HG03045 (cell line): ENCODE measurements at regions not wholly inside any gene's neighbourhood (a gene's known extent, or its start where the extent isn't known, plus 50 kb on each side); places are given as distances from the start of the nearest gene placed in this dataset.
"Not testable (repeated sequence)": the region's sequence is repeated elsewhere in the genome, so short reads cannot be mapped to it uniquely, and the experiment has no call there.

ENCODE experiments used
- ATAC-seq: cut with Tn5 transposase; IDR thresholded peaks from one replicate; pipeline ENCODE4 v1.9.1; 2021; ENCODE audit warnings: mild to moderate bottlenecking, moderate library complexity; ENCODE audit not compliant: unreplicated experiment

DNA sequence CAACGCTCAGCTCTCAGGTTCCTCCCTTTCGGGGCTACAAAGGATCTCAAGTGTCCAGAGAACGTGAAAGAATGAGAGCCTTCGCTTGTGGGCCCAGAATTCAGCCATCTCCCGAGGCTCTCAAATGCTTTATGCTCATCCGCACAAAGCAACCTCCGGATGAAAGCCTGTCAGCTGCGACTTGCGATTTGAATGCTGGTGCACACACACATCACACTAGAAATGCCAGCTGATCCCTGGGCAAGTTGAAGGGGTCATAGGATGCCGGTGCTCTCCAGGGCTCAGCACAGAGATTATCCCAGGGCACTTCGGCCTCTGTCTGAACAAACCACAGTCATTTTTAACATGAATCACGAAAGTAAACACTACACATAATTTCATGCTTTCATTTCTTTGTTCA lies 141.8 kb upstream of the MYT1L start:
- ATAC-seq = no peak

DNA sequence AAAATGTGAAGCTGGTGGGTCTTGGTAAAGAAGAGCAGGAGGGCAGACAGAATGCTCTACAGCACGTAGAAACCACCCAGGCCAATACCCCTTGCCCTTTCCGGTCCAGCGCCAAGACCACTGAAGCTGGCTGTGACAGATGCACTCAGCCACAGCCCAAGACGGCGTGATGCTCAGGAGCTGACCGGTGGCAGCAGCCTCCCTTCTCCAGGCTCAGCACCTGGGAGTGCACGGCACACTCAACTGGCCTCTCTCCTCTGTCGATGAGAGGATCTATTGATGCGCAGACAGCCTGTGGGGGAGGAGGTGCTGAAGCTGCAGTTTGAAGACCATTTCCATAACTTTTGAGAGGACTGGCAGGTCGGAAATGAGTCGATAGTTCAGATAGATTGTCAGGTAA lies 141.0 kb upstream of the MYT1L start:
- no peak for ATAC-seq

DNA sequence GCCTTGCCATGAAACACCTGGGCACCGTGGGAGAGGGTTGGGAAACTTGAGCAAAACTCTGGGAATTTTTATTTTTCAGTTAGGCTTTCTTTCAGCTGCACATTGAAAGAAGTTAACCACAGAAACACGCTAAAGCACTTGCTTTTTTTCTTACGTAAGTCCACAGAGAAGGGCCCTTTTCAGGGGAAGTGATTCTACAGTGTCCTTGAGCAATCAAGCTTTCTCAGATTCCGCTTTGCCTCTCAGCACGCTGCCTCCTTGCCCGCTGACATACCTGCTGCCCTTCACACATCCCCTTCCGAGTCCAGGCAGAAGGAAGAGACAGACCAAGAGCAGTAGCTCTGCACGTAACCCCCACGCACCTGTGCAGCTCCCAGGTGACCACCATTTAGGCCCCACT lies 135.5 kb upstream of the MYT1L start:
- ATAC-seq = no peak

DNA sequence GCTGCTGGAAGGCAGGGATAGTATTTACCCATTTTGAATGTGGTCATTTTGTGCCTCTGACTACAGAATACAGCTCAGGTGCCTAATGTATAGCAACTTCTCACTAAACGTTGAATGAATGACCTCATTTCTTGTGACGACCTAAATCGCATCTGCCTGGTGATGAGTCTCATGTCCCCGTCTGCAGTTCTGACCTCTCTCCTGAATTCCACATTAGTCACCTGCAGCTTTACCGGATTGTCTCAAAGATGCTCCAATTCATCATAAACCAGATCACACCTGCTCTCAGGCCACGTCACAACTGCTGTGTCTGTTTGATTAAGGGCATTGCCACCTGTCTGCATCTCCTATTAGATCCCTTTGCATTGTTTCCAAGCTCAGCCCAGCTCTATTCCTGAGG lies 133.6 kb upstream of the MYT1L start:
- no peak for ATAC-seq

DNA sequence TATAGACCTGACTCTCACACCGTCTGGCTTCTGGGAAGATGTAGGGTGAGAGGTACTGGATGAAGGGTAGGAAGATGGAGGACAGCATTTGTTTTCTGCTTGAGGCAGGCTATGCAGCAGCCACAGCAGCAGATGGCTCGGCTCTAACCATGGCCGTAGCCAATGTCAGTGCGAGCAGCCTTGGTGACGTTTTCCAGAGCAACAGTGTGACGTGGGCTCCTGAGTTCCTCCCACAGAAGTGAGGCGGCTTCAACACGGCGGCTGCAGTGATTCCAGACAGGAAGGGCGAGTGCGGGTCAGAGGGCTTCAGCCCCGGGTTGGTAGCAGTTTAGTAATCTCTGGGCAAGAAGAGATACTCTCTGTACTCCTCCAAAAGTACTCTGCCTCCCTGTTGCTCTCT lies 133.0 kb upstream of the MYT1L start:
- ATAC-seq = no peak

DNA sequence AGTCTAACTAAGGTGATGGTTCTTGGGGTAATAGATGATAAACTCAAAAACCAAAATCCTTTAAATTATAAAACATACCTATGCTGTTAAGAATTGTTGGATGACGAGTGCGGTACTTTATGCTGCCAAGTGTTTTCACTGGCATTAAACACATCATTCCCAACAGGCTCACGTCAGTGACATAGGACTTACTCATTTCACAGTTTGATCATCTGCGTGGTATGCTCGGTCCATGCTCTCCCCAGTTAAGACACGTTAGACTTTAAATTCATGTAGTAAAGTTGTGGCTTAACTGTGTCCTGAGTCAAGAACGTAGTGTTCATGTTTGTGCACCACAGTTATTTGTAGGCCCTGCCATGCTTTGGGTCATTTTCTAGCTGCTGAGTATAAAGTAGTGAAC lies 125.6 kb upstream of the MYT1L start:
- ATAC-seq = no peak

DNA sequence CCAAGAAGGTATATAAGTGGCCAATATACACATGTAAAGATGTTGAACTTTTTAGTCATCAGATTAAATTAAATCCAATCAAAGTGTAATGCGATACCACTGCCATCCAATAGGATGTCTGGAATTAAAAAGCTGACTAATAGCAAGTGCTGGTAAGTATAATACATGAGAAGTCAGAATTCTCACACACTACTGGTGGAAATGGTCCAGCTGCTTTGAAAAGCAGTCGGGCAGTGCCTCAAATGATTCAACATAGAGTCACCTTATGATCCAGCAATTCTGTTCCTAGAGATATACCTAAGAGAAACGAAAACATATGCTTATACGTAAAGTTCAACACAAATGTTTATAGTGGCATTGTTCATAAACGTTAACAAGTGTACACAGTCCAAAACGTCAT lies 124.1 kb upstream of the MYT1L start:
- ATAC-seq = no peak

DNA sequence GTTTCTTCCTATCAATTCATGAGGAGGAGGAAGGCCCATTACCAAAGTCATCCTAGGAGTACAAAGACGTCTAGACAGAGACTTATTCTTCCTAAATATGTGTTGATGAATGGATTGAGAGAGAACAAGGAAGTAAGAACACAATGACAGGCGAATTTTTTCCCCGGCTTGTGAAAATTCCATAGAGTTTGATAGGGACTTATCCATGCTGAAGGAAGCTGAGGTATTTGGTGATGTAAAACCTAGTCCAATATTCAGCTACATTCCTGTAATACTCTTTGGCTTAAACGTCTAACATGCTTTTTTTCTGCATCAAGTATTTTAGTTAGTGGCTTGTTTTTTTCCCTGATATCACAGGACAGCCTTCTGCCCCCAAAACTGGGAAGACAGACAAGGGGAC lies 121.9 kb upstream of the MYT1L start:
- no peak for ATAC-seq

DNA sequence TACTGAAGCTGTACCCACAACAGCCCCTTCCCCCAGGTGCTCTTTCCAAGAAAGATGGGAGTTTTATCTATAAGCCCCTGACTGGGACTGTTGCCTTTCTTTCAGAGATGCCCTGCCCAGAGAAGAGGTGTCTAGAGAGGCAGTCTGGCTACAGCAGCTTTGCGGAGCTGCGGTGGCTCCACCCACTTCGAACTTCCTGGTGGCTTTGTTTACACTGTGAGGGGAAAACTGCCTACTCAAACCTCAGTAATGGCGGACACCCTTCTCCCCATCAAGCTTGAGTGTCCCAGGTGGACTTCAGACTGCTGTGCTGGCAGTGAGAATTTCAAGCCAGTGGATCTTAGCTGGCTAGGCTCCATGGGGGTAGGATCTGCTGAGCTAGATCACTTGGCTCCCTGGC lies 120.2 kb upstream of the MYT1L start:
- ATAC-seq = not testable (repeated sequence)

DNA sequence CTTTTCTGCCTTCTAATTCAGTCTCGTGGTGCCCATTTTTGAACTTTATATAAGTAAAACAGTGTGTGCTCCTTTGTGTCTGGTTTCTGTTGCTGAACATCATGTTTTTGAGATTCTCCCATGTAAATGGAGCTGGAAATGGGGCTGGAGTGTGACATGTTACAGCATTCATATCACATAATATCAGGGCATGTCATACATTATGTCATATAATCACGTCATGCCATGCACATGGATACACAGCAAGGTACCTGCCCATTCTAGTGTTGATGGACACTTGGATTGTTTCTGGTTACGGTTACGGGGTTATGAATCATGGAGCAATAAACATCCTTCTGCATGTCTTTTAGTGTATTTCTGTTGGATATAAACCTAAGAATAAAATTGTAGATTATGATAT lies 117.1 kb upstream of the MYT1L start:
- no peak for ATAC-seq

DNA sequence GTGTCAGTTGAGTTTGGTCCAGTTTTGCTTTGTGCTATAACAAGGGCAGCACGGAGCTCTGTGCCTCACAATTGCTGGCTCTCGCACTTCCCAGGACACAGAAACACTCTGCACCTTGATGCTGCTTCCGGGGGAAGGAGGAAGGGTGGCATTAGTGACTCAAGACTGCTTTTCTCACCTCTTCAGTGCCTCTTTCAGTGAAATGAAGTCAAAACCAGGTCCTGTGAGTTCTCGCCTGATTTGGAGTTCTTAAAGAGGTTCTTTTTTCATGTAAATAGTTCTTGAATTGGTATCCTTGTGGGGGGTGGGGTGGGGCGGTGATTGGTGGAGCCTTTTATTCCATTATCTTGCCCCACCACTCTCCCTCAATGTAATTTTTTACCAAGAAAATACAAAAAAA lies 91.5 kb upstream of the MYT1L start:
- ATAC-seq = no peak

DNA sequence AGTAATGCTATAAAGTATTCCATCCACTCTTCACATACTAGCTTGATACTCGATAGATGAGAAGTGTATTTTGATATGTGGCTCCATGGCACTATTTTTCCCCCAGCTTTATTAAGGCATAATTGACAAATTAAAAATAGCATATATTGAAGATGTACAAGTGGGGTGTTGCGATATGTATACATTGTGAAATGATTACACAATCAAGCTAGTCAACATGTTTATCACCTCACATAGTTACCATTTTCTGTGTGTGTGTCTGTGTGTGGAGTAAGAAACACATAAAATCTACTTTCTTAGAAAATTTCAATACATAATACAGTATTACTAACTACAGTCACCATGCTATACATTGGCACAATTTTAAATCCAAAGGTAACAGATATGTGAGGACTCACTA lies 82.5 kb upstream of the MYT1L start:
- ATAC-seq = no peak

DNA sequence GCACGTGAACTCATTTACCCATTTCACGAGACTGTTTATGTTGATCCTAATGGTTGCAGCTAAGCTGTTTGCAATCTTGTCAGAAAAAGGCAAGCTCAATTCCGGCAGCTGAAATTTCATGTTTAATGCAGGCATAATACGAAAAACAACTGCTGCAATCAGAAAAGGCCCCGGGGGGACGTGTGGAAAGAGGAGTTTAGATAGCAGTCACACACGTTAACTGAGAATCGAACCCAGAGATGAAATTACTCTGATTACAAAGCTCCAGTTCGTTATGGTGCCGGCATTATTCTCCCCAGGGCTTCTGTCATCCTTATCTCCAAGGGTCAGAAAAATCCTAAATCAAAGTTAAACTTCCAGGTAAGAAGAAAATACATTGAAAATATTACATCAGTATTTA lies 79.9 kb upstream of the MYT1L start:
- no peak for ATAC-seq

DNA sequence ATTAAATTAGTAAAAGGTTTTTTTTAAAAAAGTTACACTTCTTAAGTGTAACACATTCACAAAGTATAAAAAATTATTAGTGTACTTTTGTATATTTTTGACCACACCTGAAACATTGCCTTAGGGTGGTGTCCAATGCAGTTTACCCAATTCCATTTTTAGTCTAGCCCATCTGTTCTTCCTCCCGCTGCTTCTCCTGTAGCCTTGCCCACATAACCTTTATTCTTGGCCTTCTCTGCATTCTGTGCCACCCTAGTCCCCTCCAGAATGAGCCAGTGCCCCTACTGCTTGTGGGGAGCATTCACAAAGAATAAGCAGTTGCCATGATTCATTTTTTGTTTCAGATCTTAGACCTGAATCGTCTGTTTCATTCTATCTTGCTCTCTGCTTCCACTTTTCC lies 78.4 kb upstream of the MYT1L start:
- no peak for ATAC-seq

DNA sequence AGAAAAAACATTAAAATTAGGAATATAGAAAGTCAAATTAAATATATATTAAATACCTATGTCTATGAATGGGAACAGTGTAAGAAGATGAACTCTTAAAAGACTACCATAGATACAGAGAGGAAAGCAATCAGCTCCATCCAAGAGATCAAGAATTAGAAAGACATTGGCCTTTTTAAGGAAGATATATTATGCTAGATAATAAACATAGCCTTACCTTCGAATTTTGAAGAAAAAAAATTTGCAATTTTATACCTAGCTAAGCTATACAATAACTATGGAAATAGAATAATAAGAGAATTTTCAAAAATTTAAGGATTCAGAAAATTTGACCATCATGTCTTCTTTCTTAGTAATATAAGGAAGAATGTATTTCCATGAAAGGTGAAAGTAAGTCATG lies 74.7 kb upstream of the MYT1L start:
- ATAC-seq = no peak

DNA sequence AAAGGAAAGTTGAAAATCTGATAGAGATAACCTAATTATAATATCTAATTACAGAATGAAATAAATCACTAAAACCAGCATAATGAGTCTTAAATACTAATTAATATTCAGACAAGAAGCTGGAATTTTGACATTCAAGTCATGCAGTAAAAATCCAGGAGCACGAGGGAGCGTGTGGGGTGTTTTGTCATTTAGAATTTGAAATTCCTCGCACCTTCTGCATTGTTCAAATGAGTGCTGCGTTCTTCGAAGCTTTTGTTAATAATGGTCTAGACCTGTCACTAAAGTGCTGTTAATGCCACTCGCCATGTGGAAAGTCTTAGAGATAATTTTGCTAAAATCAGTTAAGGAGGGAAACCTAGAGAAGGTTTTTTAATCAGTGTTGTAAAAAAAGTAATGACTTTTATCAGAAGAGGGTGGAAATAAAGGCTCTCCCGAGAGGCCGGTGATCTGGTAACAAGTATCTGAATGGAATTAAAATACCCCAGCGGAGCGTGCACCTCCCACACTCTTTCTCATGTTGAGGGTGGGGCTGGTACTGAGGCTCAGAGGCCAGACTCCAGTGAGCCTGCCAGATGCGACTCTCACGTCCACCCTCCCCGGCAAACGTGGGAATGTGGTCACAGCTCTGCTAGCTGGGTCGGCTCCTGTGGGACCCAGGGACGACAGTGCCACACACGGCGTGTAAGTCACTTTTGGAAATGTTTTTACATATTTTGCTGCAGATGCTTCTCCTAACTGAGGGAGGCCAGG lies 69.4 kb upstream of the MYT1L start:
- ATAC-seq = no peak

DNA sequence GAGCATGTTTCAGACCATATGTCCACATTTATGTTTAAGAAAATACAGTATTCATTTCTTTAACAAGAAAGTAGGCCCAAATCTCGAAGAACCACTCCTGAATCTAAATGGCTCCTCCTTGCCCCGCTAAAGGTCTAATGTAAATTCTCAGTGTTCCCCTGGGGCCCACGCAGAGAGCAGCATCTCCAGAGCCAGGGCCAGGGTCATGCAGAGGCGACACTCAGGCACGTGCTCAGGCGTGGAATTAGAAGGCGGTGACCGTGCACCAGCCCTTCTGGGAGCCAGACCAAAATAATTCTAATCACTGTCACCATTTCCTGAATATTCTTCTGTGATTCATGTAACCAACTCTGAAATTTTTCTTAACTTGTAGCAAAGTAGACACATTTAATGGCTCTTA lies 68.3 kb upstream of the MYT1L start:
- ATAC-seq = no peak

DNA sequence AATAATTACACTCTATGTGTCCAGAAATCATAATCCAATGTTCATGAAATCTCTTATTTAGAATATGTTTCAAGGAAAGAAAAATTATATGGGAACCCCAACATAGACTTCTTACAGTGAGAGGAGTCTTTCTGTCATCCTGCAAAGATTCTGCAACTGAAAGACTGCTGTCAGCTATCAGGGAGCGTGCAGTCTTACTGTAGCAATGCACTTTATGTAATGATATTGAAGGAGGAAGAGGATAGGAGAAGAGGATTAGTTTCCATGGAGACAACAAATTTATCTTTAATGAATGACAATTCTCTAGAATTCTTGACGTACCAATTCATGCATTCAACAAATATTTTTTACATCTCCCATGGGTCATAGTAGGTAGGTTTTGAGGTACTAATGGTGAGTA lies 61.3 kb upstream of the MYT1L start:
- ATAC-seq = no peak

DNA sequence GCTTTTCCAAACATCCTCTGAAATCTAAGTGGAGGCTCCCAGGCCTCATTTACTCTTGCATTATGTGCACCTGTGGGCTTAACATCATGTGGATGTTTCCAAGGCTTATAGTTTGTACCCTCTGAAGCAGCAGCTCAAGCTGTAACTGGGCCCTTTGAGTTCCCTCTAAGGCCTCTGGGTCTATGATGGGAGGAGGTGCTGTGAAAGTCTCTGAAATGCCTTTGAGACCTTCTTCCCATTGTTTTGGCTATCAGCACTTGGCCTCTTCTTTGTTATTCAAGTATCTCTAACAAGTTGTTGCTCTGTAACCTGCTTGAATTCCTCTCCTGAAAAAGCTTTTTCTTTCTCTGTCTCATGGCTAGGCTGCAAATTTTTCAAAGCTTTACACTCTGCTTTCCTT lies 58.1 kb upstream of the MYT1L start:
- ATAC-seq = no peak
